A549 (cell line): ENCODE measurements at regions not wholly inside any gene's neighbourhood (a gene's known extent, or its start where the extent isn't known, plus 50 kb on each side); places are given as distances from the start of the nearest gene placed in this dataset.

Experiments used
- ATAC-seq, 2 experiments: fragments of 200-7000 bp in 1 of 2; fragments of >200 bp in 1 of 2; cut with Nextera tagmentation in 1 of 2; cut with Tn5 transposase in 1 of 2; 3 replicates each; pipeline versions ENCODE4 v1.8.0 to v1.9.1; 2018 to 2020; ENCODE audit warnings: mild to moderate bottlenecking in 1 of 2, moderate library complexity in 1 of 2
- CTCF ChIA-PET: fragments of 300-600 bp; sonication (Branson Sonifier 250); formaldehyde crosslinking; extraction: SDS; loops from one replicate; lab custom pipeline; 2021; ENCODE audit warnings: antibody characterized with exemption, inconsistent platforms; lab: Yijun Ruan, JAX
- POLR2A ChIA-PET: fragments of 350-600 bp; formaldehyde crosslinking; extraction: SDS; loops from one replicate; lab custom pipeline; 2021; ENCODE audit warnings: antibody characterized with exemption, inconsistent platforms; lab: Yijun Ruan, JAX
- DNase-seq, 2 experiments: peaks; one replicate each; pipeline versions ENCODE4 v3.0.0 to v3.0.0-alpha.2; 2011 to 2016; ENCODE audit warnings: low read depth in 1 of 2, low spot score in 1 of 2
- FAIRE-seq: peaks from 2 replicates; lab custom pipeline; 2011; peaks lifted over from hg19 to GRCh38; lab: Jason Lieb, UNC
- H3K27ac ChIP-seq, 2 experiments: fragments of >200 bp; sonication (Bioruptor Twin); formaldehyde crosslinking; 3 replicates each; pipeline ENCODE4 v1.5.1; 2016 to 2017
- H3K4me1 ChIP-seq: fragments of >200 bp; sonication (Bioruptor Twin); formaldehyde crosslinking; 3 replicates; pipeline ENCODE4 v1.6.1; 2016
- H3K4me2 ChIP-seq: fragments of >200 bp; sonication (Bioruptor Twin); formaldehyde crosslinking; 3 replicates; pipeline ENCODE4 v1.6.1; 2016
- H3K4me3 ChIP-seq: fragments of >200 bp; sonication (Bioruptor Twin); formaldehyde crosslinking; 3 replicates; pipeline ENCODE4 v1.5.1; 2016
- H3K9me3 ChIP-seq: fragments of >200 bp; sonication (Bioruptor Twin); formaldehyde crosslinking; 3 replicates; pipeline ENCODE4 v1.6.1; 2016
- CEBPB ChIP-seq, 2 experiments: fragments of >200 bp in 1 of 2; sonication (Bioruptor Twin) in 1 of 2; formaldehyde crosslinking in 1 of 2; IDR thresholded peaks; 2 replicates each; pipeline ENCODE4 v1.6.1; 2012 to 2016
- EHF ChIP-seq: fragments of 250-450 bp; sonication (Bioruptor Pico); IDR thresholded peaks from 2 replicates; pipeline ENCODE4 v1.5.0; 2020; ENCODE audit warnings: mild to moderate bottlenecking
- EP300 ChIP-seq, 2 experiments: fragments of >200 bp; sonication (Bioruptor Twin); formaldehyde crosslinking; IDR thresholded peaks; 2 replicates in 1 of 2; 3 replicates in 1 of 2; pipeline ENCODE4 v1.6.1; 2016 to 2017
- HDAC2 ChIP-seq: fragments of 200-600 bp; sonication (generic); IDR thresholded peaks from 2 replicates; pipeline ENCODE4 v1.6.1; 2016
- HEYL ChIP-seq: fragments of 250-450 bp; sonication (Bioruptor Pico); IDR thresholded peaks from 2 replicates; pipeline ENCODE4 v1.8.0; 2021; ENCODE audit warnings: mild to moderate bottlenecking, moderate library complexity
- HOXB13 ChIP-seq: fragments of 250-450 bp; sonication (Bioruptor Pico); IDR thresholded peaks from 2 replicates; pipeline ENCODE4 v1.5.0; 2020; ENCODE audit warnings: low read depth, mild to moderate bottlenecking, moderate library complexity
- HOXB5 ChIP-seq: fragments of 250-450 bp; sonication (Bioruptor Pico); IDR thresholded peaks from 2 replicates; pipeline ENCODE4 v1.5.0; 2020; ENCODE audit warnings: mild to moderate bottlenecking, moderate library complexity
- JUN ChIP-seq, 2 experiments: fragments of >200 bp; sonication (Bioruptor Twin); formaldehyde crosslinking; IDR thresholded peaks; 2 replicates in 1 of 2; 3 replicates in 1 of 2; pipeline ENCODE4 v1.6.1; 2016 to 2017
- KDM1A ChIP-seq: fragments of 200-600 bp; sonication (generic); IDR thresholded peaks from 2 replicates; pipeline ENCODE4 v1.6.1; 2016; ENCODE audit warnings: low read depth, mild to moderate bottlenecking
- KDM5A ChIP-seq: fragments of 200-600 bp; sonication (generic); IDR thresholded peaks from 2 replicates; pipeline ENCODE4 v1.6.1; 2016; ENCODE audit warnings: antibody characterized with exemption, mild to moderate bottlenecking
- MAZ ChIP-seq: fragments of 150-350 bp; IDR thresholded peaks from 2 replicates; pipeline ENCODE4 v1.6.1; 2014; ENCODE audit warnings: antibody characterized with exemption, low read depth, low read length, borderline replicate concordance
- MYC ChIP-seq: IDR thresholded peaks from 2 replicates; pipeline ENCODE4 v1.6.1; 2012; ENCODE audit warnings: mild to moderate bottlenecking, inconsistent platforms, low read length, improper control_type of control experiment, borderline replicate concordance
- NFE2L2 ChIP-seq: fragments of 150-350 bp; conservative IDR thresholded peaks from 2 replicates; pipeline ENCODE4 v1.6.1; 2014; ENCODE audit warnings: low read length
- NPAS2 ChIP-seq: fragments of 250-450 bp; sonication (Bioruptor Pico); IDR thresholded peaks from 2 replicates; pipeline ENCODE4 v1.8.0; 2022; ENCODE audit warnings: mild to moderate bottlenecking, moderate library complexity, borderline replicate concordance
- POLR2AphosphoS2 ChIP-seq: conservative IDR thresholded peaks from 2 replicates; pipeline ENCODE4 v1.6.1; 2012; ENCODE audit warnings: low read length, improper control_type of control experiment, inconsistent platforms
- TP53 ChIP-seq: fragments of 250-450 bp; sonication (Bioruptor Pico); IDR thresholded peaks from 2 replicates; pipeline ENCODE4 v1.5.0; 2021; ENCODE audit warnings: mild to moderate bottlenecking, moderate library complexity
- ZNF302 ChIP-seq: fragments of 250-450 bp; sonication (Bioruptor Pico); IDR thresholded peaks from 2 replicates; pipeline ENCODE4 v1.9.0; 2021; ENCODE audit warnings: inconsistent platforms, mild to moderate bottlenecking, moderate library complexity
- ZSCAN20 ChIP-seq: fragments of 250-450 bp; sonication (Bioruptor Pico); IDR thresholded peaks from 2 replicates; pipeline ENCODE4 v1.8.0; 2022; ENCODE audit warnings: mild to moderate bottlenecking, moderate library complexity
- WGBS: methylation state at CpG from one replicate; pipeline ENCODE4 v1.1.6; 2017; ENCODE audit errors: missing lambda C conversion rate; 5-methylcytosine and 5-hydroxymethylcytosine counted together
- TF ChIP-seq, protein P1 (sequence below): IDR thresholded peaks from 2 replicates; pipeline ENCODE4 v1.6.1; 2012
- TF ChIP-seq, protein P2 (sequence below): IDR thresholded peaks from 2 replicates; pipeline ENCODE4 v1.6.1; 2012; ENCODE audit warnings: low read depth, borderline replicate concordance
- TF ChIP-seq, protein P3 (sequence below): fragments of 250-450 bp; sonication (Bioruptor Pico); IDR thresholded peaks from 2 replicates; pipeline ENCODE4 v1.5.0; 2020; ENCODE audit warnings: low read depth, mild to moderate bottlenecking, moderate library complexity
- TF ChIP-seq, protein P4 (sequence below): fragments of >200 bp; sonication (Bioruptor Twin); formaldehyde crosslinking; IDR thresholded peaks from 2 replicates; pipeline ENCODE4 v1.6.1; 2016
- TF ChIP-seq, protein P5 (sequence below): fragments of 450-650 bp; IDR thresholded peaks from 2 replicates; pipeline ENCODE4 v1.6.1; 2014; ENCODE audit warnings: antibody characterized with exemption

DNA sequence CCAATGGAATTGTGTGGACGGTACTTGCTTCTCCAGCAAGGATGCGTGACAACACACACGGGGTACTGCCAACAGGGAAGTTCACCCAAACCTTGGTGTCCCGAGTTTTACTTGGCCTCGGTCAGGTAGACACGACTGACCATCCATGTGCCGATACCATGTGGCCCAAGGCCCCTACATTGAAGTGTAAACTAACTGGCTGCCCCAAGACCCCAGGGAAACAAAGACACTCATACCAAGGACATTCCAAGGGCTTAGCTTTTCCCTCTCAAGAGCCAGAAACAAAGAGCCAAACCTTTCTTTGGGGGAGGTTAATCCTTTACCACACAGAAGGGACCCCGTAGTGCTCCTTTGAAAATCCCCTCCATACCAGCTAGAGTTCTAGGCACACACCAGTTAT lies 215.9 kb upstream of the TNRC6C start:
- ChIA-PET CTCF (interaction anchor here (1.0 kb wide), 1 partner anchor 10 kb away, joined by 3 read pairs; no protein-coding TSS in a partner anchor), POLR2A (no interaction called here)
- WGBS, result 45% methylated on average over 7 of the region's 8 CpGs
- ATAC-seq (no peak), FAIRE-seq (no peak), DNase-seq (no peak)
- Histone ChIP-seq H3K4me1 (no peaks in the 10 kb centered on the region), H3K27ac (no peak overlapping the region), H3K4me2 (no peak overlapping the region), H3K9me3 (peaks cover 30% of the 10 kb centered on the region; the same call in 1 of the 3 replicates), H3K4me3 (no peak overlapping the region)
- no peak for TF ChIP-seq EP300 (IDR thresholded peaks at IDR 0.05)
- TF ChIP-seq TP53 (CRISPR knock-in tag), result no peak
- TF ChIP-seq HEYL (CRISPR knock-in tag), result no peak
- TF ChIP-seq NFE2L2, result no peak
- TF ChIP-seq, protein P1, sequence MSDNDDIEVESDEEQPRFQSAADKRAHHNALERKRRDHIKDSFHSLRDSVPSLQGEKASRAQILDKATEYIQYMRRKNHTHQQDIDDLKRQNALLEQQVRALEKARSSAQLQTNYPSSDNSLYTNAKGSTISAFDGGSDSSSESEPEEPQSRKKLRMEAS, result no peak
- TF ChIP-seq, protein P2, sequence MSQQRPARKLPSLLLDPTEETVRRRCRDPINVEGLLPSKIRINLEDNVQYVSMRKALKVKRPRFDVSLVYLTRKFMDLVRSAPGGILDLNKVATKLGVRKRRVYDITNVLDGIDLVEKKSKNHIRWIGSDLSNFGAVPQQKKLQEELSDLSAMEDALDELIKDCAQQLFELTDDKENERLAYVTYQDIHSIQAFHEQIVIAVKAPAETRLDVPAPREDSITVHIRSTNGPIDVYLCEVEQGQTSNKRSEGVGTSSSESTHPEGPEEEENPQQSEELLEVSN, result no peak
- TF ChIP-seq, protein P3, sequence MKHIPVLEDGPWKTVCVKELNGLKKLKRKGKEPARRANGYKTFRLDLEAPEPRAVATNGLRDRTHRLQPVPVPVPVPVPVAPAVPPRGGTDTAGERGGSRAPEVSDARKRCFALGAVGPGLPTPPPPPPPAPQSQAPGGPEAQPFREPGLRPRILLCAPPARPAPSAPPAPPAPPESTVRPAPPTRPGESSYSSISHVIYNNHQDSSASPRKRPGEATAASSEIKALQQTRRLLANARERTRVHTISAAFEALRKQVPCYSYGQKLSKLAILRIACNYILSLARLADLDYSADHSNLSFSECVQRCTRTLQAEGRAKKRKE, result no peak
- no peak for TF ChIP-seq JUN (IDR thresholded peaks at IDR 0.05)
- no peak for TF ChIP-seq MYC
- no peak for TF ChIP-seq HDAC2
- TF ChIP-seq HOXB13, result no peak

DNA sequence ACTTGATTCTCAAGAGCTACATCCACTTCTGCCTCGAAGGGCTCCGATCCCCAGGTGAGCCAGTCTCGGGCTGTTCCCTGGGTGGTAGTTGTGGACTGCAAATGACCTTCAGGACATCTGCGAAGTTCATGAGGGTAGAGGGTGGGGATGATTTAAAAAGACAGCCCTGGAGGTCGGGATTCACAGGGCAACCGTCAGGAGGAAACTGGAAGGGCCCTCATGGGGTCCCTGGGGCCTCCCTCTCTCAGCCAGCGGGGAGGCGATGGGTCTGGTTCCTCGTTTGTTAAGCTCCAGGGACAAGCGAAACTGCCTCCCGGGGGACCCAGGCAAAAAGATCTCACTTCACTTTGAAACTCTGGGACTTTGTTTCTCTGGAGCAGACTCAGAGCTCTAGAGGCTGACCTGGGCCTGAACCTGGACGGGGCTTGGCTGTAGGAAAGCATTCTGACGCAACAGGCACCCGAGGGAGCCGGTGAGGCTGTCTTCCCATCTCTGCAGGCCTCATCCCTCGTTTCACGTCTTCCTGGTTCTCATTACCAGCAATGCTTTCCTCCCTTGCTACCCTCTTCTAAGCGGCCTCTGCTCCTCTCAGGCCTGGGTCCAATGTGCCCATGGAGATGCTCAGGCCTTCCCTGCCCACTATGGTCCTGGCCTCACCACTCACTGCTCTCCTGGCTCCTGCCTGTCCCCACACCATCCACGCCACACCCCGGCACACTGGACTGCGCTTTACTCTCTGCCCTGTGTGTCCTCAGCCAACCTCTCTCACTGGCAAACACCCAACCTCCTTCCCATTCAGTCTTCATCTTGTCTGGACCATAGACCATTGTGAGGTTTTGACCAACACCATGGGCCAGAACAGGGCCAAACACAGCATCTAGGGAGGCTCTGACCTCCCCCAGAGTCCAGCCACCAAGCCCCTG lies 214.2 kb upstream of the TNRC6C start:
- ATAC-seq (no peak), DNase-seq (no peak), FAIRE-seq (no peak)
- peaks cover 30% of the 10 kb centered on the region; the same call in 1 of the 3 replicates for H3K9me3 ChIP-seq
- WGBS, result 44% methylated on average over 21 of the region's 21 CpGs
- ChIA-PET CTCF (interaction anchor here (1.0 kb wide), 1 partner anchor 108 kb away, joined by 3 read pairs; no protein-coding TSS in a partner anchor), POLR2A (no interaction called here)
- H3K4me3 ChIP-seq, result no peak overlapping the region
- H3K4me2 ChIP-seq, result no peak overlapping the region
- H3K27ac ChIP-seq, result no peak overlapping the region
- H3K4me1 ChIP-seq, result no peaks in the 10 kb centered on the region
- no peak for TF ChIP-seq ZNF302 (CRISPR knock-in tag)
- no peak for TF ChIP-seq EHF (CRISPR knock-in tag)
- TF ChIP-seq HDAC2, result no peak
- TF ChIP-seq, protein P4, sequence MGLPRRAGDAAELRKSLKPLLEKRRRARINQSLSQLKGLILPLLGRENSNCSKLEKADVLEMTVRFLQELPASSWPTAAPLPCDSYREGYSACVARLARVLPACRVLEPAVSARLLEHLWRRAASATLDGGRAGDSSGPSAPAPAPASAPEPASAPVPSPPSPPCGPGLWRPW, result no peak
- no peak for TF ChIP-seq KDM5A
- no peak for TF ChIP-seq HOXB5

DNA sequence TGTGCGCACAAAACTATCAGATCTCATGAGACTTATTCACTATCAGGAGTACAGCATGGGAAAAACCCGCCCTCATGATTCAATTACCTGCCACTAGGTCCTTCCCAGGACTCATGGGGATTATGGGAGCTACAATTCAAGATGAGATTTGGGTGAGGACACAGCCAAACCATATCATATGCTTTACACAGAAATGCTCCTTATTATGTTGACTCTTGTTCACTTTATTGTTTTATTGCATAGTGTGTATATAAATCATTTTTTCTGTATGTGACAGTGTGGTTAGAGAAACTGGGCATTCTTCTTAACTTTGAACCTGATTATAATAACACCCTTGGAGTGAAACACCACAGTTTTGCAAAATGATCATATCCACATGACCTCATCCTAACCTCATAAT lies 212.8 kb upstream of the TNRC6C start:
- WGBS, result 48% methylated on average over 2 of the region's 2 CpGs
- no peak for ATAC-seq
- CTCF ChIA-PET, result interaction anchor here (0.6 to 1.5 kb wide), 8 partner anchors 9 to 284 kb away, joined by 3 to 6 read pairs (median 3); no protein-coding TSS in a partner anchor
- no peak for DNase-seq
- H3K4me2 ChIP-seq, result no peak overlapping the region
- peaks cover 23% of the 10 kb centered on the region; the same call in 1 of the 3 replicates for H3K9me3 ChIP-seq
- no peak for TF ChIP-seq NFE2L2
- no peak for TF ChIP-seq HDAC2
- TF ChIP-seq MYC, result no peak
- no peak for TF ChIP-seq KDM1A
- TF ChIP-seq, protein P5, sequence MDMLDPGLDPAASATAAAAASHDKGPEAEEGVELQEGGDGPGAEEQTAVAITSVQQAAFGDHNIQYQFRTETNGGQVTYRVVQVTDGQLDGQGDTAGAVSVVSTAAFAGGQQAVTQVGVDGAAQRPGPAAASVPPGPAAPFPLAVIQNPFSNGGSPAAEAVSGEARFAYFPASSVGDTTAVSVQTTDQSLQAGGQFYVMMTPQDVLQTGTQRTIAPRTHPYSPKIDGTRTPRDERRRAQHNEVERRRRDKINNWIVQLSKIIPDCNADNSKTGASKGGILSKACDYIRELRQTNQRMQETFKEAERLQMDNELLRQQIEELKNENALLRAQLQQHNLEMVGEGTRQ, result no peak
- no peak for TF ChIP-seq CEBPB (IDR thresholded peaks at IDR 0.05)
- TF ChIP-seq HOXB5, result no peak
- TF ChIP-seq NPAS2 (CRISPR knock-in tag), result no peak
- TF ChIP-seq POLR2AphosphoS2, result no peak
- no peak for TF ChIP-seq MAZ
- no peak for TF ChIP-seq ZNF302 (CRISPR knock-in tag)
- no peak for TF ChIP-seq ZSCAN20
- TF ChIP-seq, all 56 proteins: peak for 0
- no peak overlapping the region for H3K27ac ChIP-seq
- POLR2A ChIA-PET, result no interaction called here
- no peak for FAIRE-seq
- H3K4me3 ChIP-seq, result no peak overlapping the region
- H3K4me1 ChIP-seq, result no peaks in the 10 kb centered on the region
